Fibroblast of villous mesenchyme (primary cell): ENCODE measurements at regions not wholly inside any gene's neighbourhood (a gene's known extent, or its start where the extent isn't known, plus 50 kb on each side); places are given as distances from the start of the nearest gene placed in this dataset.

Experiments used
- DNase-seq: peaks from one replicate; pipeline ENCODE4 v3.0.0-alpha.2; 2010; ENCODE audit warnings: low read depth
- H3K4me3 ChIP-seq: 2 replicates; pipeline ENCODE4 v1.5.1; 2011; ENCODE audit warnings: low read depth, mild to moderate bottlenecking, low read length
- TF ChIP-seq, protein P1 (sequence below): IDR thresholded peaks from 2 replicates; pipeline ENCODE4 v1.5.1; 2012; ENCODE audit warnings: low read depth, mild to moderate bottlenecking, low read length; ENCODE audit not compliant: insufficient read depth

DNA sequence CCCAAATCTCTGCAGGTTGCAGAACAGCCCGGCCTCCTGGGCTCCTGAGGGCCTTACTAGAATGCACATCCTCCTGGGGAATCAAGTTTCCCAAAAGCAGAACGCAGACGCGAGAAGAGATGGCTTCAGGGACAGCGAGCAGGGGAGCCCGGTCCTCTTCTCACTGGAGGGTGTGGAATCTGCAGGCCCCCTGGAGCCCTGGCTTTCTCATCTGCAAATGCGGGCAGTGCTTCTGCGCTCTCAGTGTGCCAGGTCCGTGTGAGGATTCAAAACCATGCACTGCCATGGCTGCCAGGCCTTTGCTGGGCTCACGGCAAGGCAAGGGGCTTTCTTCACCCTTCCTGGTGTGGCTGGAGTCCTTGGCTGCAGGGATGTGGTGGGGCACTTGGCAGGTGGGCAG lies 330.9 kb upstream of the MKI67 start:
- no peak overlapping the region for H3K4me3 ChIP-seq
- TF ChIP-seq, protein P1, sequence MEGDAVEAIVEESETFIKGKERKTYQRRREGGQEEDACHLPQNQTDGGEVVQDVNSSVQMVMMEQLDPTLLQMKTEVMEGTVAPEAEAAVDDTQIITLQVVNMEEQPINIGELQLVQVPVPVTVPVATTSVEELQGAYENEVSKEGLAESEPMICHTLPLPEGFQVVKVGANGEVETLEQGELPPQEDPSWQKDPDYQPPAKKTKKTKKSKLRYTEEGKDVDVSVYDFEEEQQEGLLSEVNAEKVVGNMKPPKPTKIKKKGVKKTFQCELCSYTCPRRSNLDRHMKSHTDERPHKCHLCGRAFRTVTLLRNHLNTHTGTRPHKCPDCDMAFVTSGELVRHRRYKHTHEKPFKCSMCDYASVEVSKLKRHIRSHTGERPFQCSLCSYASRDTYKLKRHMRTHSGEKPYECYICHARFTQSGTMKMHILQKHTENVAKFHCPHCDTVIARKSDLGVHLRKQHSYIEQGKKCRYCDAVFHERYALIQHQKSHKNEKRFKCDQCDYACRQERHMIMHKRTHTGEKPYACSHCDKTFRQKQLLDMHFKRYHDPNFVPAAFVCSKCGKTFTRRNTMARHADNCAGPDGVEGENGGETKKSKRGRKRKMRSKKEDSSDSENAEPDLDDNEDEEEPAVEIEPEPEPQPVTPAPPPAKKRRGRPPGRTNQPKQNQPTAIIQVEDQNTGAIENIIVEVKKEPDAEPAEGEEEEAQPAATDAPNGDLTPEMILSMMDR, result no peak
- DNase-seq, result no peak

DNA sequence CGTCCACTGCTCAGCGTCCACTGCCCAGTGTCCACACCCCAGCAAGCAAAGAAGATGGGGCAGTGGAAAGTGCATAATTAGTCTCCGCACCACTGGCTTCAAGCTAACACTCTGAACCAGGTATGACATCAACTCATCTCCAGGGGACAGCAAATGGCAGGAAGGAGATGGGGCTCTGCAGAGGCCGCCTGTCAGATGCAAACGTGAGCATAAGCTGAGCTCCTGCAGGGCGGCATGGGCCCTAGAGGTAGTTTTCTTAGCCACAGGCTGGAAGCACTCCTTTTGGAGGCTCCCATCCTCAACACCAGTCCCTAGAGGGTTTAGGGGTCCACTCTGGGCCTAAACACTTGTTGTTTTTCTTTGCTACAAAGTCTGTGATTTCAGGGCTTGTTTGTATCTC lies 335.8 kb upstream of the MKI67 start:
- no peak for DNase-seq
- TF ChIP-seq, protein P1, result no peak
- no peak overlapping the region for H3K4me3 ChIP-seq

GRCh38 chr10:128462844-128463243 lies 336.6 kb upstream of the MKI67 start:
- TF ChIP-seq, protein P1, result no peak
- no peak overlapping the region for H3K4me3 ChIP-seq
- no peak for DNase-seq

DNA sequence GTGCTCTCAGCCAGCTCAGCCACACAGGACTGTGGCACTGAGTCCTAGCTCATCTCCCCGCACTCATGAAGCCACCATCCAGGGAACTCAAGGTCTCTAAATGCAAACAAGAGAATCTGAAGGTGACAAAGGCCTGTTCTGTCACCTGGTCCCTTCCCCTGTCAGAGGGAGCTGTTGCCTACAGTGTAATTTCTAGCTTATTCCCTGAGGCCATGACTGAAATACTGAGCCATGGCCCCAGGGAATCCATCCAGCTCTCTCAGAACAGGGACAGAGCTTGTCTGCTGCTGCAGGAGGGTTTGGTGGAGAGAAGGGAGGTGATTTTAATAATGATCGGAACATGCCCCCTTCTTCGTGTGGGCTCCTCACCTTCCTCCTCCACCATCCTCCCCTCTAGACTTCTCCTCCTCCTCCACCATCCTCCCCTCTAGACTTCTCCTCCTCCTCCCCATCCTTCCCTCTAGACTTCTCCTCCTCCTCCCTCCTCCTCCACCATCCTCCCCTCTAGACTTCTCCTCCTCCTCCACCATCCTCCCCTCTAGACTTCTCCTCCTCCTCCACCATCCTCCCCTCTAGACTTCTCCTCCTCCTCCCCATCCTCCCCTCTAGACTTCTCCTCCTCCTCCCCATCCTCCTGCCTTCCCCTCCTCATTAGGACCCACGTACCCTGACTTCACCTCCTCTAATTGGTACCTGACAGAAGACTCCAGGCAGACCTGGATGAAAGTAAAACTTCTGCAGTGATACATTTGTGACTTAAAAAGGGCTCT lies 338.0 kb upstream of the MKI67 start:
- DNase-seq, result peak; percentile 18
- H3K4me3 ChIP-seq, result no peak overlapping the region
- TF ChIP-seq, protein P1, result no peak

DNA sequence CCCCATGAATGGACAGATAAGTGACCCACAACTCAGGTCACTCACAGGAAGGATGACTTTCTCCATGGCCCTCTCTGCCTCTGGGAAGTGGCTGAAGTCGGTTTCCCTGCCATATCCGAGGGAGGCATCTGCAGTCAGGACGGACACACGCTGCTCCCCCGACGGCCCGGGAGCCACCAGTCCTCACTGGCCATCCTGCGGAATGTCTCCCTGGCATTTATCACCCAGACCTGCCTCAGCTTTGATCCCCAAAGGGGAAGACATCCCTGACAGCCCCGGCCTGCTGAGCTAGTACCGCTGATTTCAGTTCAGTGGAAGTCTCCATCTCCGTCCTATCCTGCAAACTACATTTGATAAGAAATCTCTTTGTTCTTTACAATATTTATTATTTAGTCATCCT lies 339.5 kb upstream of the MKI67 start:
- no peak overlapping the region for H3K4me3 ChIP-seq
- TF ChIP-seq, protein P1, result no peak
- DNase-seq, result no peak

DNA sequence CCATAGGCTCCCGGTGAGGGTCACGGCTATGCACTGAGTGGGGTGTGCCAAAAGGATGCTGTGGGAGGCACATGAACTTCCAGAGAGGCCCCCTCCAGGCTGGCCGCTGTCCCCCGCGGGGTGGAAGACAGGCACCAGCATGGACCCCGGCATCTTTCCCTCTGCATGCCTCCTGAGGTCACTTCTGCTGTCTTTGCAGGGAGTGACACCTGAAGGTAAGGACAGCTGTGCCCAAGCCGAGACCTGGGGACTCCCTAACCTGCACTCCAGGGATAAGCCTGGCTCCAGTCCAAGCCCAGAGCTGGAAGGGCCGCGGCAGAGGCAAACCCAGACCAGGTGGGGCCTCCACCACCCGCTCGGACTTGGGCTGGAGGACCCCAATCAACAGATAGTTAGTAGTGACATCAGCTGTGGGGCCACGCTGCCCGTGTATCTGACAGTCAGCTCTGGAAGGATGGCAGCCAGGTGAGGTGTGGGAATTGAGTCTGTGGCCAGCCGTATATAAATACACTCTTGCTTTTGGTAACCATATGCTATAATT lies 340.7 kb upstream of the MKI67 start:
- TF ChIP-seq, protein P1, result no peak

More for the DNA sequence above, 340.7 kb upstream of the MKI67 start:
- DNase-seq, result no peak
- H3K4me3 ChIP-seq, result no peak overlapping the region
